HAP-1 (cell line): ENCODE measurements at regions not wholly inside any gene's neighbourhood (a gene's known extent, or its start where the extent isn't known, plus 50 kb on each side); places are given as distances from the start of the nearest gene placed in this dataset.
"Not testable (repeated sequence)": the region's sequence is repeated elsewhere in the genome, so short reads cannot be mapped to it uniquely, and the experiment has no call there.

ENCODE experiments used
- DNase-seq, 2 experiments: peaks; one replicate each; pipeline ENCODE4 v3.0.0-alpha.2; 2016 to 2020; ENCODE audit warnings: low spot score in 2 of 2
- H3K27me3 ChIP-seq: fragments of 250-450 bp; sonication (Bioruptor Pico); 2 replicates; pipeline ENCODE4 v1.5.1; 2020; ENCODE audit warnings: low read depth, mild to moderate bottlenecking, moderate library complexity
- H3K36me3 ChIP-seq: fragments of 250-450 bp; sonication (Bioruptor Pico); replicated peaks from 2 replicates; pipeline ENCODE4 v1.5.1; 2020; ENCODE audit warnings: mild to moderate bottlenecking
- H3K4me1 ChIP-seq: fragments of 250-450 bp; sonication (Bioruptor Pico); 2 replicates; pipeline ENCODE4 v1.5.1; 2020; ENCODE audit warnings: mild to moderate bottlenecking
- H3K4me3 ChIP-seq: fragments of 250-450 bp; sonication (Bioruptor Pico); 2 replicates; pipeline ENCODE4 v1.5.1; 2020; ENCODE audit warnings: mild to moderate bottlenecking, moderate library complexity
- H3K9me3 ChIP-seq: fragments of 250-450 bp; sonication (Bioruptor Pico); 2 replicates; pipeline ENCODE4 v1.5.1; 2020; ENCODE audit warnings: mild to moderate bottlenecking, moderate library complexity
- in situ Hi-C: fragments of 300-500 bp; cut with MboI; formaldehyde crosslinking; loops from 3 replicates; pipeline ENCODE4 v1.14.3; 2020; ENCODE audit warnings: low sequenced_read_pairs, inconsistent platforms, mixed read lengths

- no peak for DNase-seq
- no peaks in the 10 kb centered on the region for H3K4me1 ChIP-seq
- H3K9me3 ChIP-seq: no peaks in the 10 kb centered on the region
- no peak overlapping the region for H3K4me3 ChIP-seq
- H3K27me3 ChIP-seq: no peaks in the 10 kb centered on the region
- in situ Hi-C loops: no loop called here
- no peaks in the 10 kb centered on the region for H3K36me3 ChIP-seq
These were observed 124.3 kb downstream of the KLF6 start for GRCh38 chr10:3660753-3661152.

DNA sequence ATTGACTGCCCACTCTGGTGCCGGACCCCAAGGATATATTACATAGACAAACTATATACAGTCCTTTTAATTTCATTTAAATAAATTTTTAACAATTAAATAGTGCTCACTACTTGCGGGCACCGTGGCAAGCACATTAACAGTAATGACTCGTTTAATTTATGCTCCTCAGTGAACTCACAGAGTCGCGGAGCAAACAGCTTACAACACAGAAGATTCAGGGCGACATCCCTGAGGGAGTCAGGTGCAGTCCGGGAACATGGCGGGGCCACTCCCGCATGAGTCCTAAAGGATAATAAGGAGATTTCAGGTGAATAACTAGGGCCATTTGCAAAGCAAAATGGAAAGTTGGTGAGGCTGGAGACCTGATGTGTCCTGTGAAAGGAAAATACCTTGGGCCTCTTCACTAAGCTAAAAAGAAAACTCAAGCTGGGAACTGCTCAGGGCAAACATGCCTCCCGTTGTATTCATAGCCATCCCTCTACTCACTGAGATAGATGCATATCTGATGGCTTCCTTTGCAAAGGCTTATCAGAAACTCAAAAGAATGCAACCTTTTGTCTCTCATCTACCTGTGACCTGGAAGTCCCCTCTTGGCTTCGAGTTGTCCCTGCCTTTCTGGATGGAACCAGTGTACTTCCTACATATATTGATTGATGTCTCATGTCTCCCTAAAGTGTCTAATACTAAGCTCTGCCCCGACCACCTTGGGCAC is 125.6 kb downstream of the KLF6 start:
- Histone ChIP-seq H3K4me3 (no peak overlapping the region), H3K36me3 (no peaks in the 10 kb centered on the region), H3K27me3 (no peaks in the 10 kb centered on the region), H3K4me1 (no peaks in the 10 kb centered on the region), H3K9me3 (peaks cover 4% of the 10 kb centered on the region; the same call in 1 of the 2 replicates)
- no peak for DNase-seq
- in situ Hi-C loops: no loop called here

DNA sequence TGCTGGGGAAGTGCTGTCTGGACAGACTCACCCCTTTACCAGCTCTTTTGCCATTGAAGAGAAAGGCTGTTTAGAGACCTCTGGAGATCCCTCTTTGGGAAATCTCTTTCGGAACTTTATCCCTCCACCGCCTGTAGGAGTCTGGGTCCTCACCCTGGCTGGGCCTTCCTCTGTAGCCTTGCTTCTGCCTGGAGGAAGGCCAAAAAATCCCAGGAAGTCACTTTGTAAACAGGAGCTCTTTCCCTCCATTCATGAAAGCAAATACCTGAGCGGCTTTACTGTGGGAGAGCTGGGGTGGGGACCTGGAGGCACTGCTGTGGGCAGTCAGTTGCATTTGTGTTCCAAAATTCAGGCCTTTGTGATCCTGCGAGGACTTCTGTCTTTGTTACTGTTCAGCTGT is 126.2 kb downstream of the KLF6 start:
- no peak for DNase-seq
- H3K36me3 ChIP-seq: no peaks in the 10 kb centered on the region
- no peaks in the 10 kb centered on the region for H3K4me1 ChIP-seq
- no peak overlapping the region for H3K4me3 ChIP-seq
- peaks cover 4% of the 10 kb centered on the region; the same call in 1 of the 2 replicates for H3K9me3 ChIP-seq
- in situ Hi-C loops: no loop called here
- no peaks in the 10 kb centered on the region for H3K27me3 ChIP-seq

GRCh38 chr10:3656214-3656613 is 128.8 kb downstream of the KLF6 start:
- no peaks in the 10 kb centered on the region for H3K27me3 ChIP-seq
- DNase-seq: no peak
- H3K9me3 ChIP-seq: peaks cover 4% of the 10 kb centered on the region; the same call in 1 of the 2 replicates
- no peaks in the 10 kb centered on the region for H3K4me1 ChIP-seq
- no peaks in the 10 kb centered on the region for H3K36me3 ChIP-seq
- no peak overlapping the region for H3K4me3 ChIP-seq
- in situ Hi-C loops: no loop called here

GRCh38 chr10:3655528-3655927 is 129.5 kb downstream of the KLF6 start:
- Histone ChIP-seq H3K9me3 (peaks cover 4% of the 10 kb centered on the region; the same call in 1 of the 2 replicates), H3K27me3 (no peaks in the 10 kb centered on the region), H3K4me1 (no peaks in the 10 kb centered on the region), H3K4me3 (no peak overlapping the region), H3K36me3 (no peaks in the 10 kb centered on the region)
- in situ Hi-C loops: no loop called here
- no peak for DNase-seq

DNA sequence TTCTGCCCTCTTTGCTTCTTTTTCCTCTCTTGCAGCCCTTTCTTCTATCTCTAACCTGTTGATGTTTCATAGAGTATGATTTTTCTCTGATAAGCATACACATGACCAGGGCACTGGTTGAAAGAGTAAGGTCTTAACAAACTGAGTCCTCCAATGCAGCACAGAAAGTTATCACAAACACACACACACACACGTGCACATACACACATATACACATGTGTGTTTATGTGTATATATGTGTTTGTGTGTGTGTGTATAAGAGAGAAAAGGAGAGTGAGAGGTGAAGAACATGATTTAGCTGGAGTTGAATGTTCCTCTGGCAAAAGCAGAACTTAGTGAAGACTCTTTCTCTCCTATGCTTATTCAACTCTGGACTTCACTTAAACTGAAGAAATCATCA is 130.0 kb downstream of the KLF6 start:
- in situ Hi-C loops: no loop called here
- no peak for DNase-seq
- H3K4me3 ChIP-seq: no peak overlapping the region
- no peaks in the 10 kb centered on the region for H3K4me1 ChIP-seq
- no peaks in the 10 kb centered on the region for H3K36me3 ChIP-seq
- H3K27me3 ChIP-seq: no peaks in the 10 kb centered on the region
- H3K9me3 ChIP-seq: peaks cover 4% of the 10 kb centered on the region; the same call in 1 of the 2 replicates

GRCh38 chr10:3654496-3654895 is 130.5 kb downstream of the KLF6 start:
- Histone ChIP-seq H3K4me3 (no peak overlapping the region), H3K36me3 (no peaks in the 10 kb centered on the region), H3K27me3 (no peaks in the 10 kb centered on the region), H3K4me1 (no peaks in the 10 kb centered on the region), H3K9me3 (peaks cover 4% of the 10 kb centered on the region; the same call in 1 of the 2 replicates)
- in situ Hi-C loops: no loop called here
- no peak for DNase-seq

DNA sequence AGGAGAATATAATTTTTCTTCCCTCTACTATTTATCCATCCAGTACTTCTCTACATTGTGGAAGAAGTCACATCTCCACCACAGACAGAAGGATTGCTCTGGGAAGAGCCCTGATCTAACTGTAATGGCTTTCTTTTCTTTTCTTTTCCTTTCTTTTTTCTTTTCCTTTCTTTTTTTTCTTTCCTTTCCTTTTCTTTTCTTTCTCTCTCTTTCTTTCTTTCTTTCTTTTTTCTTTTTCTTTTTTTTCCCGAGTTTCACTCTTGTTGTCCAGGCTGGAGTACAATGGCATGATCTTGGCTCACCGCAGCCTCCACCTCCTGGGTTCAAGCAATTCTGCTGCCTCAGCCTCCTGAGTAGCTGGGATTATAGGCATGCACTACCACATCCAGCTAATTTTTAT is 131.7 kb downstream of the KLF6 start:
- H3K27me3 ChIP-seq, in situ Hi-C loops, H3K9me3 ChIP-seq, H3K4me3 ChIP-seq, H3K36me3 ChIP-seq, DNase-seq, H3K4me1 ChIP-seq: not testable (repeated sequence)

DNA sequence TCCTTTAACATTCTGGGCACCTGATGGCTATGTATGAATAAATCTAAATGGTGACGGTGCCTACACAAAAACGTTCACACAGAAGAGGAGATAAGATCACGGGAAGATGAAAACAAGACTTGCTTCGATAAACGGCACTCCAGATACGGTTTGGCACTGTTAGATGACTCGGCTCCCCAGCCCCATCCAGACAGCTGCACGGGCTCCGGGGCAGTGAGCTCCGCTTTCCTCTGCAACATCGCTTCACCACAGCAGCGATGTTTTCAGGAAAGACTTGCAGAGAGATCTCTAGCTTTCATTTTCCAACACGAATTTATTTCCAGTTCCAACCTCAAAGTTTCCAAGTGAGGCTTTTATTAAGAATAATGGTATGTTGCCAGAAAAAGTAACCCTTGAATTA is 132.1 kb downstream of the KLF6 start:
- H3K9me3 ChIP-seq: peaks cover 4% of the 10 kb centered on the region; the same call in 1 of the 2 replicates
- no peaks in the 10 kb centered on the region for H3K36me3 ChIP-seq
- in situ Hi-C loops: no loop called here
- no peak overlapping the region for H3K4me3 ChIP-seq
- no peak for DNase-seq
- H3K27me3 ChIP-seq: no peaks in the 10 kb centered on the region
- no peaks in the 10 kb centered on the region for H3K4me1 ChIP-seq

GRCh38 chr10:3651969-3652653 is 132.9 kb downstream of the KLF6 start:
- Histone ChIP-seq H3K9me3 (peaks cover 4% of the 10 kb centered on the region; the same call in 1 of the 2 replicates), H3K36me3 (no peaks in the 10 kb centered on the region)
- in situ Hi-C loops: no loop called here

GRCh38 chr10:3648576-3648975 is 136.4 kb downstream of the KLF6 start:
- no peaks in the 10 kb centered on the region for H3K36me3 ChIP-seq
- H3K9me3 ChIP-seq: no peaks in the 10 kb centered on the region
- in situ Hi-C loops: no loop called here

More at GRCh38 chr10:3651969-3652653, 132.9 kb downstream of the KLF6 start:
- DNase-seq: no peak
- Histone ChIP-seq H3K4me1 (no peaks in the 10 kb centered on the region), H3K4me3 (no peak overlapping the region), H3K27me3 (no peaks in the 10 kb centered on the region)

DNA sequence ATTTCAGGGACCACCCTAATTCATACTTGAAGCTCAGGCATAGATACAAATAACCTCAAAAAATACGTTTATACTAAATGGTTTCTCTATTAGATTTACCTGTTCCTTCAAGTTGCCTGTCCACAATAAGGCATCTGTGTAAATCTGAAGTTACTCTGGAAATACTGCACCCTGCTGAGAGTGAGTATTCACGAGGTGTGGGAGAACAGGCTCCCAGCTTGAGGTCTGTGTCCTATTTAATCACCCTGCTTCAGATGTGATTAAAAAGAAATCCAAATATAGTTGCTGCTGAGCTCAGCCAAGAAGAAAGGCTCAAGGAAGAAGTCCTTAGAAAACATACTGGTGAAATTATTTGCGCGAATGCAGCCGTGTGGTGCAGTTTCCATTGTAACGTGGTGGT is 136.8 kb downstream of the KLF6 start:
- Histone ChIP-seq H3K4me1 (no peaks in the 10 kb centered on the region), H3K9me3 (no peaks in the 10 kb centered on the region), H3K4me3 (no peak overlapping the region), H3K36me3 (no peaks in the 10 kb centered on the region), H3K27me3 (no peaks in the 10 kb centered on the region)
- DNase-seq: no peak
- in situ Hi-C loops: no loop called here

More at GRCh38 chr10:3648576-3648975, 136.4 kb downstream of the KLF6 start:
- H3K4me1 ChIP-seq: no peaks in the 10 kb centered on the region
- no peaks in the 10 kb centered on the region for H3K27me3 ChIP-seq
- DNase-seq: no peak
- no peak overlapping the region for H3K4me3 ChIP-seq

- Histone ChIP-seq H3K4me3 (no peak overlapping the region), H3K27me3 (no peaks in the 10 kb centered on the region), H3K9me3 (no peaks in the 10 kb centered on the region), H3K4me1 (no peaks in the 10 kb centered on the region), H3K36me3 (no peaks in the 10 kb centered on the region)
- DNase-seq: no peak
- in situ Hi-C loops: no loop called here
These were observed 137.9 kb downstream of the KLF6 start for GRCh38 chr10:3647074-3647473.

GRCh38 chr10:3645406-3645805 is 139.6 kb downstream of the KLF6 start:
- H3K4me3 ChIP-seq: no peak overlapping the region
- H3K27me3 ChIP-seq: no peaks in the 10 kb centered on the region
- no peaks in the 10 kb centered on the region for H3K4me1 ChIP-seq
- in situ Hi-C loops: no loop called here
- H3K9me3 ChIP-seq: no peaks in the 10 kb centered on the region
- H3K36me3 ChIP-seq: no peaks in the 10 kb centered on the region
- no peak for DNase-seq
